Natural killer cell (primary cell): ENCODE measurements at regions not wholly inside any gene's neighbourhood (a gene's known extent, or its start where the extent isn't known, plus 50 kb on each side); places are given as distances from the start of the nearest gene placed in this dataset.

Source experiments
- ATAC-seq, 3 donors: fragments of 150-1000 bp in 2 of 3; fragments of 200-7000 bp in 1 of 3; cut with Tn5 transposase; 1 replicate in 1 of 3; 2 replicates in 2 of 3; pipeline ENCODE4 v1.10.0; 2021; ENCODE audit warnings: mild to moderate bottlenecking in 2 of 3, moderate library complexity in 2 of 3
- DNase-seq, 2 donors: peaks; one replicate each; pipeline versions ENCODE4 v3.0.0 to v3.0.0-alpha.2; 2013 to 2021; ENCODE audit warnings: mixed read lengths in 1 of 2
- H3K27ac ChIP-seq: one replicate; pipeline ENCODE4 v1.5.1; 2013; ENCODE audit warnings: mild to moderate bottlenecking, low read length
- H3K27me3 ChIP-seq: one replicate; pipeline ENCODE4 v1.6.1; 2013; ENCODE audit warnings: low read length; ENCODE audit not compliant: control insufficient read depth, insufficient read depth
- H3K36me3 ChIP-seq: one replicate; pipeline ENCODE4 v1.6.1; 2013; ENCODE audit warnings: low read length; ENCODE audit not compliant: control insufficient read depth, insufficient read depth
- H3K4me1 ChIP-seq: one replicate; pipeline ENCODE4 v1.6.1; 2013; ENCODE audit warnings: low read length; ENCODE audit not compliant: control insufficient read depth, insufficient read depth
- H3K4me3 ChIP-seq: one replicate; pipeline ENCODE4 v1.5.1; 2013; ENCODE audit warnings: low read length
- H3K9me3 ChIP-seq: one replicate; pipeline ENCODE4 v1.6.1; 2013; ENCODE audit warnings: low read length; ENCODE audit not compliant: control insufficient read depth, insufficient read depth
- H3K27ac Mint-ChIP-seq, 2 donors: one replicate each; pipeline ENCODE4 v1.8.0; 2022; ENCODE audit warnings: mild to moderate bottlenecking in 2 of 2, mixed read lengths in 2 of 2, moderate library complexity in 1 of 2
- H3K27me3 Mint-ChIP-seq, 2 donors: one replicate each; pipeline ENCODE4 v1.8.0; 2022; ENCODE audit warnings: low read depth in 2 of 2, mixed read lengths in 2 of 2
- H3K36me3 Mint-ChIP-seq: one replicate; pipeline ENCODE4 v1.8.0; 2022; ENCODE audit warnings: mixed read lengths
- H3K4me1 Mint-ChIP-seq, 2 donors: one replicate each; pipeline ENCODE4 v1.8.0; 2022; ENCODE audit warnings: mixed read lengths in 2 of 2
- H3K4me3 Mint-ChIP-seq: one replicate; pipeline ENCODE4 v1.8.0; 2022; ENCODE audit warnings: mild to moderate bottlenecking, moderate library complexity, mixed read lengths
- H3K9me3 Mint-ChIP-seq, 2 donors: one replicate each; pipeline ENCODE4 v1.8.0; 2022; ENCODE audit warnings: mixed read lengths in 2 of 2
- CTCF ChIP-seq: fragments of 200-600 bp; IDR thresholded peaks from one replicate; pipeline ENCODE4 v1.8.0; 2022; ENCODE audit warnings: antibody characterized with exemption
- WGBS: methylation state at CpG from one replicate; pipeline ENCODE4 v1.1.7; 2013; ENCODE audit warnings: missing lambda C conversion rate; ENCODE audit not compliant: insufficient coverage; 5-methylcytosine and 5-hydroxymethylcytosine counted together
- intact Hi-C: fragments of 100-400 bp; cut with micrococcal nuclease; formaldehyde crosslinking; loops from one replicate; pipeline ENCODE4 v1.14.2; 2022

GRCh38 chr13:34593658-34594057, 348.4 kb upstream of the NBEA start:
- Mint-ChIP-seq H3K4me3 (no peak overlapping the region), H3K4me1 (no peaks in the 10 kb centered on the region), H3K9me3 (peaks cover 12 to 18% of the 10 kb centered on the region in 2 donors), H3K27me3 (no peaks in the 10 kb centered on the region), H3K36me3 (no peaks in the 10 kb centered on the region), H3K27ac (no peak overlapping the region)
- DNase-seq (no peak), ATAC-seq (no peak)
- Histone ChIP-seq H3K4me3 (no peak overlapping the region), H3K9me3 (peaks cover 3% of the 10 kb centered on the region), H3K4me1 (no peaks in the 10 kb centered on the region), H3K36me3 (no peaks in the 10 kb centered on the region), H3K27ac (no peak overlapping the region), H3K27me3 (no peaks in the 10 kb centered on the region)
- WGBS = 86% methylated on average over 1 of the region's 1 CpG
- intact Hi-C loops = no loop called here
- TF ChIP-seq CTCF = no peak

GRCh38 chr13:34594507-34594906, 347.6 kb upstream of the NBEA start:
- no peaks in the 10 kb centered on the region for H3K27me3 Mint-ChIP-seq
- WGBS = 86% methylated on average over 5 of the region's 5 CpGs
- H3K27ac ChIP-seq = no peak overlapping the region
- H3K4me3 ChIP-seq = no peak overlapping the region
- DNase-seq (no peak), ATAC-seq (no peak)
- intact Hi-C loops = no loop called here
- H3K27ac Mint-ChIP-seq = no peak overlapping the region
- H3K4me1 ChIP-seq = no peaks in the 10 kb centered on the region
- H3K9me3 Mint-ChIP-seq = peaks cover 14 to 19% of the 10 kb centered on the region in 2 donors
- H3K4me1 Mint-ChIP-seq = no peaks in the 10 kb centered on the region
- H3K27me3 ChIP-seq = no peaks in the 10 kb centered on the region
- no peak for TF ChIP-seq CTCF
- H3K4me3 Mint-ChIP-seq = no peak overlapping the region
- no peaks in the 10 kb centered on the region for H3K36me3 ChIP-seq
- no peaks in the 10 kb centered on the region for H3K36me3 Mint-ChIP-seq
- H3K9me3 ChIP-seq = peaks cover 3% of the 10 kb centered on the region

GRCh38 chr13:34608331-34608730, 333.7 kb upstream of the NBEA start:
- WGBS = 63% methylated on average over 3 of the region's 3 CpGs
- Mint-ChIP-seq H3K27ac (no peak overlapping the region), H3K4me1 (no peaks in the 10 kb centered on the region), H3K27me3 (no peaks in the 10 kb centered on the region), H3K9me3 (peaks cover 10 to 26% of the 10 kb centered on the region in 2 donors), H3K36me3 (peaks cover 9% of the 10 kb centered on the region), H3K4me3 (no peak overlapping the region)
- DNase-seq (no peak), ATAC-seq (no peak)
- no peaks in the 10 kb centered on the region for H3K36me3 ChIP-seq
- H3K27me3 ChIP-seq = no peaks in the 10 kb centered on the region
- H3K27ac ChIP-seq = no peak overlapping the region
- H3K4me1 ChIP-seq = no peaks in the 10 kb centered on the region
- H3K9me3 ChIP-seq = no peaks in the 10 kb centered on the region
- intact Hi-C loops = no loop called here
- no peak for TF ChIP-seq CTCF
- H3K4me3 ChIP-seq = no peak overlapping the region

- H3K9me3 ChIP-seq = no peaks in the 10 kb centered on the region
- intact Hi-C loops = no loop called here
- TF ChIP-seq CTCF = no peak
- H3K27ac ChIP-seq = no peak overlapping the region
- H3K27me3 ChIP-seq = no peaks in the 10 kb centered on the region
- Mint-ChIP-seq H3K27me3 (no peaks in the 10 kb centered on the region), H3K4me3 (no peak overlapping the region), H3K4me1 (no peaks in the 10 kb centered on the region), H3K27ac (no peak overlapping the region), H3K36me3 (peaks cover 9% of the 10 kb centered on the region), H3K9me3 (peaks cover 13 to 19% of the 10 kb centered on the region in 2 donors)
- DNase-seq (no peak), ATAC-seq (no peak)
- H3K36me3 ChIP-seq = no peaks in the 10 kb centered on the region
- H3K4me3 ChIP-seq = no peak overlapping the region
- no CpG with 5 or more reads among the region's 1 CpG for WGBS
- H3K4me1 ChIP-seq = no peaks in the 10 kb centered on the region
Measured at GRCh38 chr13:34611671-34612070, 330.4 kb upstream of the NBEA start.
